Panc1 (cell line): ENCODE measurements at regions not wholly inside any gene's neighbourhood (a gene's known extent, or its start where the extent isn't known, plus 50 kb on each side); places are given as distances from the start of the nearest gene placed in this dataset.

ENCODE experiments used
- ATAC-seq: fragments of 200-7000 bp; cut with Tn5 transposase; 2 replicates; pipeline ENCODE4 v1.9.1; 2020; ENCODE audit warnings: mild to moderate bottlenecking, moderate library complexity
- BruUV-seq: library from RNA; stranded (reverse); fragments of 400-500 nt; replicated peaks from 2 replicates; lab custom pipeline; 2021; lab: Mats Ljungman, UMichigan
- CTCF ChIA-PET: fragments of 300-600 bp; sonication (Branson Sonifier 250); formaldehyde crosslinking; loops from one replicate; lab custom pipeline; 2022; ENCODE audit warnings: antibody characterized with exemption; lab: Charles Lee
- POLR2A ChIA-PET: fragments of 300-600 bp; sonication (Branson Sonifier 250); formaldehyde crosslinking; loops from one replicate; lab custom pipeline; 2022; ENCODE audit warnings: antibody characterized with exemption; lab: Charles Lee
- DNase-seq: peaks from one replicate; pipeline ENCODE4 v3.0.0-alpha.2; 2010; ENCODE audit warnings: low read depth, low spot score
- H3K27ac ChIP-seq: 2 replicates; pipeline ENCODE4 v1.5.1; 2011; ENCODE audit warnings: mild to moderate bottlenecking, low read length, inconsistent platforms
- H3K27me3 ChIP-seq: fragments of 200-500 bp; sonication (Bioruptor generic); 2 replicates; pipeline ENCODE4 v1.6.0; 2014; ENCODE audit warnings: low read length, inconsistent platforms; ENCODE audit not compliant: control insufficient read depth, insufficient read depth
- H3K36me3 ChIP-seq: fragments of 200-500 bp; sonication (Bioruptor generic); 2 replicates; pipeline ENCODE4 v1.5.1; 2014; ENCODE audit warnings: inconsistent platforms, mild to moderate bottlenecking, low read length, moderate library complexity; ENCODE audit not compliant: control insufficient read depth, insufficient read depth
- H3K4me1 ChIP-seq: 2 replicates; pipeline ENCODE4 v1.5.1; 2011; ENCODE audit warnings: inconsistent platforms, mild to moderate bottlenecking, low read length, moderate library complexity; ENCODE audit not compliant: control insufficient read depth, insufficient read depth
- H3K4me3 ChIP-seq, 2 experiments: 2 replicates each; pipeline ENCODE4 v1.5.1; 2011 to 2012; ENCODE audit warnings: low read depth in 2 of 2, low read length in 2 of 2, mild to moderate bottlenecking in 2 of 2, inconsistent platforms in 1 of 2, moderate library complexity in 1 of 2
- H3K9me3 ChIP-seq: fragments of 200-500 bp; sonication (Bioruptor generic); 2 replicates; pipeline ENCODE4 v1.5.1; 2014; ENCODE audit warnings: low read depth, mild to moderate bottlenecking, inconsistent platforms, low read length, moderate library complexity; ENCODE audit not compliant: control insufficient read depth, insufficient read depth
- POLR2AphosphoS5 ChIP-seq: IDR thresholded peaks from 2 replicates; pipeline ENCODE4 v1.6.1; 2012; ENCODE audit warnings: mild to moderate bottlenecking, low read depth, low read length, moderate library complexity
- REST ChIP-seq, 2 experiments: IDR thresholded peaks; 2 replicates each; pipeline ENCODE4 v1.6.1; 2011 to 2012; ENCODE audit warnings: low read depth in 2 of 2, control low read depth in 1 of 2, low read length in 1 of 2, mild to moderate bottlenecking in 1 of 2, moderate library complexity in 1 of 2; ENCODE audit not compliant: insufficient read depth in 1 of 2
- SIN3A ChIP-seq: IDR thresholded peaks from 2 replicates; pipeline ENCODE4 v1.6.1; 2012; ENCODE audit warnings: low read depth, mild to moderate bottlenecking, low read length, moderate library complexity, borderline replicate concordance; ENCODE audit not compliant: insufficient read depth
- TCF7L2 ChIP-seq: IDR thresholded peaks from 2 replicates; pipeline ENCODE4 v1.6.1; 2011; ENCODE audit warnings: mild to moderate bottlenecking, low read depth, low read length, inconsistent platforms
- in situ Hi-C: cut with HindIII; loops from 2 replicates; pipeline ENCODE4 v1.10.0; 2016; ENCODE audit warnings: low sequenced_read_pairs, low pct_unique_long_range_greater_than_20kb
- intact Hi-C: fragments of 100-400 bp; cut with micrococcal nuclease; formaldehyde crosslinking; loops from one replicate; pipeline ENCODE4 v1.10.0; 2022; ENCODE audit not compliant: unreplicated experiment
- TF ChIP-seq, protein P1 (sequence below): fragments of 450-650 bp; IDR thresholded peaks from 2 replicates; pipeline ENCODE4 v1.5.1; 2017; ENCODE audit warnings: mild to moderate bottlenecking

- Histone ChIP-seq H3K4me1 (no peaks in the 10 kb centered on the region), H3K9me3 (no peaks in the 10 kb centered on the region), H3K27me3 (no peaks in the 10 kb centered on the region), H3K4me3 (no peak overlapping the region), H3K36me3 (no peaks in the 10 kb centered on the region), H3K27ac (no peak overlapping the region)
- intact Hi-C loops, result no loop called here
- BruUV-seq, result no TSS peak
- no peak for DNase-seq
- ChIA-PET CTCF (no interaction called here), POLR2A (no interaction called here)
- TF ChIP-seq REST (IDR thresholded peaks at IDR 0.05; ENCODE audit: insufficient read depth in 1 of 2, low read depth in 2 of 2, low read length in 1 of 2), result no peak
- no peak for TF ChIP-seq TCF7L2
- TF ChIP-seq SIN3A, result no peak
- no peak for TF ChIP-seq POLR2AphosphoS5
- TF ChIP-seq, protein P1, sequence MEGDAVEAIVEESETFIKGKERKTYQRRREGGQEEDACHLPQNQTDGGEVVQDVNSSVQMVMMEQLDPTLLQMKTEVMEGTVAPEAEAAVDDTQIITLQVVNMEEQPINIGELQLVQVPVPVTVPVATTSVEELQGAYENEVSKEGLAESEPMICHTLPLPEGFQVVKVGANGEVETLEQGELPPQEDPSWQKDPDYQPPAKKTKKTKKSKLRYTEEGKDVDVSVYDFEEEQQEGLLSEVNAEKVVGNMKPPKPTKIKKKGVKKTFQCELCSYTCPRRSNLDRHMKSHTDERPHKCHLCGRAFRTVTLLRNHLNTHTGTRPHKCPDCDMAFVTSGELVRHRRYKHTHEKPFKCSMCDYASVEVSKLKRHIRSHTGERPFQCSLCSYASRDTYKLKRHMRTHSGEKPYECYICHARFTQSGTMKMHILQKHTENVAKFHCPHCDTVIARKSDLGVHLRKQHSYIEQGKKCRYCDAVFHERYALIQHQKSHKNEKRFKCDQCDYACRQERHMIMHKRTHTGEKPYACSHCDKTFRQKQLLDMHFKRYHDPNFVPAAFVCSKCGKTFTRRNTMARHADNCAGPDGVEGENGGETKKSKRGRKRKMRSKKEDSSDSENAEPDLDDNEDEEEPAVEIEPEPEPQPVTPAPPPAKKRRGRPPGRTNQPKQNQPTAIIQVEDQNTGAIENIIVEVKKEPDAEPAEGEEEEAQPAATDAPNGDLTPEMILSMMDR, result no peak
- ATAC-seq, result no peak
- in situ Hi-C loops, result no loop called here
Observed at GRCh38 chr14:99003646-99004045, 268.4 kb downstream of the BCL11B start.

- TF ChIP-seq REST (IDR thresholded peaks at IDR 0.05; ENCODE audit: insufficient read depth in 1 of 2, low read depth in 2 of 2, low read length in 1 of 2) (no peak), TCF7L2 (no peak), POLR2AphosphoS5 (no peak), SIN3A (no peak)
- TF ChIP-seq, protein P1, result no peak
- Histone ChIP-seq H3K9me3 (no peaks in the 10 kb centered on the region), H3K27me3 (no peaks in the 10 kb centered on the region), H3K36me3 (no peaks in the 10 kb centered on the region), H3K27ac (no peak overlapping the region), H3K4me1 (no peaks in the 10 kb centered on the region), H3K4me3 (no peak overlapping the region)
- CTCF ChIA-PET, result no interaction called here
- no peak for DNase-seq
- no TSS peak for BruUV-seq
- POLR2A ChIA-PET, result no interaction called here
- in situ Hi-C loops (no loop called here), intact Hi-C loops (no loop called here)
- ATAC-seq, result no peak
Observed at GRCh38 chr14:99004112-99004511, 267.9 kb downstream of the BCL11B start.
